GM18502 (cell line): ENCODE measurements at regions not wholly inside any gene's neighbourhood (a gene's known extent, or its start where the extent isn't known, plus 50 kb on each side); places are given as distances from the start of the nearest gene placed in this dataset.
"Not testable (repeated sequence)": the region's sequence is repeated elsewhere in the genome, so short reads cannot be mapped to it uniquely, and the experiment has no call there.

Source experiments
- ATAC-seq: cut with Tn5 transposase; IDR thresholded peaks from one replicate; pipeline ENCODE4 v1.9.1; 2021; ENCODE audit warnings: mild to moderate bottlenecking; ENCODE audit not compliant: unreplicated experiment, poor library complexity

- no peak for ATAC-seq
These were observed 1527.8 kb downstream of the STIM2 start for GRCh38 chr4:28388471-28388870.

- ATAC-seq = no peak
These were observed 1531.2 kb downstream of the STIM2 start for GRCh38 chr4:28391877-28392276.

GRCh38 chr4:28402751-28403150 is 1542.1 kb downstream of the STIM2 start:
- no peak for ATAC-seq

GRCh38 chr4:28421221-28421620 is 1560.6 kb downstream of the STIM2 start:
- no peak for ATAC-seq

- no peak for ATAC-seq
These were observed 1565.6 kb downstream of the STIM2 start for GRCh38 chr4:28426251-28426650.

GRCh38 chr4:28427306-28428085 is 1566.9 kb downstream of the STIM2 start:
- no peak for ATAC-seq

- no peak for ATAC-seq
These were observed 1571.8 kb downstream of the STIM2 start for GRCh38 chr4:28432348-28433025.

GRCh38 chr4:28435314-28435713 is 1574.7 kb downstream of the STIM2 start:
- ATAC-seq = no peak

- ATAC-seq = no peak
These were observed 1575.8 kb downstream of the STIM2 start for GRCh38 chr4:28436191-28437080.

- no peak for ATAC-seq
These were observed 1582.7 kb downstream of the STIM2 start for GRCh38 chr4:28443371-28443770.

GRCh38 chr4:28443801-28444412 is 1583.3 kb downstream of the STIM2 start:
- no peak for ATAC-seq

GRCh38 chr4:28444886-28445496 is 1584.3 kb downstream of the STIM2 start:
- ATAC-seq = no peak

GRCh38 chr4:28449085-28449484 is 1588.4 kb downstream of the STIM2 start:
- ATAC-seq = no peak

GRCh38 chr4:28451346-28451745 is 1590.7 kb downstream of the STIM2 start:
- ATAC-seq = no peak

GRCh38 chr4:28462766-28463700 is 1602.4 kb downstream of the STIM2 start:
- no peak for ATAC-seq

GRCh38 chr4:28464823-28465222 is 1604.2 kb downstream of the STIM2 start:
- no peak for ATAC-seq

- not testable (repeated sequence) for ATAC-seq
These were observed 1606.2 kb downstream of the STIM2 start for GRCh38 chr4:28466886-28467285.

GRCh38 chr4:28469387-28469786 is 1608.7 kb downstream of the STIM2 start:
- ATAC-seq = no peak

- no peak for ATAC-seq
These were observed 1609.2 kb downstream of the STIM2 start for GRCh38 chr4:28469886-28470285.
